PC-3 (cell line): ENCODE measurements at regions not wholly inside any gene's neighbourhood (a gene's known extent, or its start where the extent isn't known, plus 50 kb on each side); places are given as distances from the start of the nearest gene placed in this dataset.

Experiments
- CTCF ChIP-seq: fragments of 300-600 bp; sonication (generic); conservative IDR thresholded peaks from 2 replicates; pipeline ENCODE4 v1.5.1; 2017; ENCODE audit warnings: antibody characterized with exemption, low read depth, mild to moderate bottlenecking, low read length
- EZH2 ChIP-seq: fragments of 300-600 bp; sonication (generic); IDR thresholded peaks from one replicate; pipeline ENCODE4 v1.6.1; 2017; ENCODE audit warnings: antibody characterized with exemption, mild to moderate bottlenecking, low read length; ENCODE audit not compliant: unreplicated experiment
- EZH2phosphoT487 ChIP-seq: fragments of 300-600 bp; sonication (generic); IDR thresholded peaks from 2 replicates; pipeline ENCODE4 v1.6.1; 2018; ENCODE audit warnings: mild to moderate bottlenecking, antibody characterized with exemption, low read length, borderline replicate concordance

- TF ChIP-seq EZH2 (no peak), CTCF (no peak), EZH2phosphoT487 (no peak)
These were observed 84.8 kb upstream of the BTBD3 start for GRCh38 chr20:11832851-11833250.
